Endodermal cell (in vitro differentiated cells): ENCODE measurements at regions not wholly inside any gene's neighbourhood (a gene's known extent, or its start where the extent isn't known, plus 50 kb on each side); places are given as distances from the start of the nearest gene placed in this dataset.

Experiments
- DNase-seq: peaks from one replicate; pipeline ENCODE4 v3.0.0-alpha.2; 2017
- H3K27ac ChIP-seq: 2 replicates; pipeline ENCODE4 v1.5.1; 2013; ENCODE audit warnings: mild to moderate bottlenecking, low read depth, low read length, moderate library complexity
- H3K27me3 ChIP-seq: 2 replicates; pipeline ENCODE4 v1.6.1; 2013; ENCODE audit warnings: mild to moderate bottlenecking, low read length, moderate library complexity; ENCODE audit not compliant: insufficient read depth, control insufficient read depth, poor library complexity, severe bottlenecking
- H3K36me3 ChIP-seq: 2 replicates; pipeline ENCODE4 v1.7.0; 2013; ENCODE audit warnings: mild to moderate bottlenecking, low read length, moderate library complexity; ENCODE audit not compliant: control insufficient read depth, insufficient read depth
- H3K4me1 ChIP-seq: one replicate; pipeline ENCODE4 v1.7.0; 2013; ENCODE audit warnings: low read length; ENCODE audit not compliant: control insufficient read depth, insufficient read depth
- H3K4me3 ChIP-seq: 2 replicates; pipeline ENCODE4 v1.5.1; 2013; ENCODE audit warnings: mild to moderate bottlenecking, low read length, moderate library complexity
- H3K9ac ChIP-seq: 2 replicates; pipeline ENCODE4 v1.6.1; 2013; ENCODE audit warnings: mild to moderate bottlenecking, low read length, moderate library complexity; ENCODE audit not compliant: poor library complexity, severe bottlenecking; ENCODE audit errors: extremely low read depth
- H3K9me3 ChIP-seq: 2 replicates; pipeline ENCODE4 v1.6.1; 2013; ENCODE audit warnings: mild to moderate bottlenecking, low read length, moderate library complexity; ENCODE audit not compliant: control insufficient read depth
- H3K27ac Mint-ChIP-seq: 2 replicates; pipeline ENCODE4 v1.8.0; 2020; ENCODE audit warnings: mixed read lengths
- H3K27me3 Mint-ChIP-seq: 2 replicates; pipeline ENCODE4 v1.8.0; 2021; ENCODE audit warnings: mild to moderate bottlenecking, mixed read lengths; ENCODE audit not compliant: insufficient read depth
- H3K36me3 Mint-ChIP-seq: 2 replicates; pipeline ENCODE4 v1.8.0; 2020; ENCODE audit warnings: low read depth, mixed read lengths
- H3K4me1 Mint-ChIP-seq: 2 replicates; pipeline ENCODE4 v1.8.0; 2020; ENCODE audit warnings: mixed read lengths
- H3K4me3 Mint-ChIP-seq: 2 replicates; pipeline ENCODE4 v1.8.0; 2020; ENCODE audit warnings: mild to moderate bottlenecking, moderate library complexity, mixed read lengths
- H3K9me3 Mint-ChIP-seq: 2 replicates; pipeline ENCODE4 v1.8.0; 2020; ENCODE audit warnings: mild to moderate bottlenecking, mixed read lengths
- CTCF ChIP-seq: fragments of 200-600 bp; sonication (generic); conservative IDR thresholded peaks from 2 replicates; pipeline ENCODE4 v1.5.0; 2021; ENCODE audit warnings: antibody characterized with exemption, mild to moderate bottlenecking
- WGBS, 2 experiments: methylation state at CpG; one replicate each; pipeline versions ENCODE4 v1.1.5 to v1.1.7; 2013; ENCODE audit warnings: missing lambda C conversion rate in 2 of 2, mixed read lengths in 1 of 2; ENCODE audit not compliant: insufficient coverage in 1 of 2, insufficient read length in 1 of 2; 5-methylcytosine and 5-hydroxymethylcytosine counted together

GRCh38 chr14:45907782-45908181 lies 654.8 kb upstream of the MIS18BP1 start:
- Histone ChIP-seq H3K27me3 (no peaks in the 10 kb centered on the region), H3K27ac (no peak overlapping the region), H3K36me3 (no peaks in the 10 kb centered on the region), H3K4me1 (no peaks in the 10 kb centered on the region), H3K9ac (no peak overlapping the region), H3K4me3 (no peak overlapping the region), H3K9me3 (peaks cover 8% of the 10 kb centered on the region)
- Mint-ChIP-seq H3K4me3 (no peak overlapping the region), H3K9me3 (no peaks in the 10 kb centered on the region), H3K4me1 (no peaks in the 10 kb centered on the region), H3K27me3 (no peaks in the 10 kb centered on the region), H3K27ac (no peak overlapping the region), H3K36me3 (no peaks in the 10 kb centered on the region)
- DNase-seq, result no peak
- no peak for TF ChIP-seq CTCF
- WGBS, 2 experiments, result no CpG with 5 or more reads among the region's 1 CpG

DNA sequence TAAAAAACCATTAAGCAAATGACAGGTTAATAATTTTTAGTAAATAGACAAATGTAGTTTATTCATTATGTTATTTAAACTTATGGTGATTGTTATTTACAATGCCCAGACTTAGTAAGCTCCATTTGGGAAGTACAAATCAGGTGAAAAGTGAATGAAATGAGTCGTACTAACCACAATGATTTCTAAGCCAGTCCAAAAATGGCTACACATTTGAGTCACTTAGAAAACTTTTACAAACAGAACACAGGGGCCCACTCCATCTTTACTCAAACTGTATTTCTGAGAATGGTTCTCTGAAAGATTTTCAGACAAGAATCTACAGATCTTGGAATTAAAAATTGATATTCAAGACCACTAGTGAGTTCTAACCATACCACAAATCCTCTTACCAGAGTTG lies 653.3 kb upstream of the MIS18BP1 start:
- H3K27me3 ChIP-seq, result no peaks in the 10 kb centered on the region
- no peak overlapping the region for H3K4me3 ChIP-seq
- H3K9me3 ChIP-seq, result peaks cover 8% of the 10 kb centered on the region
- 83 to 85% methylated on average over 1 of the region's 1 CpG for WGBS, 2 experiments
- H3K4me1 ChIP-seq, result no peaks in the 10 kb centered on the region
- no peaks in the 10 kb centered on the region for H3K36me3 ChIP-seq
- no peak for TF ChIP-seq CTCF
- no peaks in the 10 kb centered on the region for H3K4me1 Mint-ChIP-seq
- H3K9ac ChIP-seq, result no peak overlapping the region
- no peaks in the 10 kb centered on the region for H3K27me3 Mint-ChIP-seq
- DNase-seq, result no peak
- no peak overlapping the region for H3K27ac Mint-ChIP-seq
- no peak overlapping the region for H3K4me3 Mint-ChIP-seq
- H3K9me3 Mint-ChIP-seq, result no peaks in the 10 kb centered on the region
- H3K36me3 Mint-ChIP-seq, result no peaks in the 10 kb centered on the region
- no peak overlapping the region for H3K27ac ChIP-seq

DNA sequence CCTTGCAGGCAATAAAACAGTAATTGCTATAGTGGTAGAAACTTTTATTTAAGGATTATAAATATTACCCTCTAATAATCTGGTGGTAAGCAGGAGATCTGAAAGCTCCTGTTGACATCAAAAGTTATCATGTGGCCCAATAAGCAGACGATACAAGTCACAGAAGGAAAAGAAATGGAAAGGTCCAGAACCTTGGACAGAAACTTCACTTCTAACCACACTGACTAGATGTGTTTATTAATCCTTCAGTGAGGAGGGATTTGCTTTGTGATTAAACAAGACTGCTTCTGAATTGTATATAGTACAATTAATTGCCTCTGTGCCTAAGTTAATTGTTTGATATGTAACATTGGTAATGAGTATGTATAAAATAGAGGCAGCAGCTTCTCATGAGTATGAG lies 652.7 kb upstream of the MIS18BP1 start:
- H3K27me3 Mint-ChIP-seq, result no peaks in the 10 kb centered on the region
- no peaks in the 10 kb centered on the region for H3K36me3 ChIP-seq
- H3K4me3 ChIP-seq, result no peak overlapping the region
- DNase-seq, result no peak
- TF ChIP-seq CTCF, result no peak
- no peak overlapping the region for H3K9ac ChIP-seq
- no peaks in the 10 kb centered on the region for H3K4me1 ChIP-seq
- no peaks in the 10 kb centered on the region for H3K4me1 Mint-ChIP-seq
- 92% methylated on average over 1 of the region's 1 CpG; no CpG with 5 or more reads in 1 of the 2 experiments for WGBS, 2 experiments
- H3K27ac Mint-ChIP-seq, result no peak overlapping the region
- no peaks in the 10 kb centered on the region for H3K27me3 ChIP-seq
- H3K36me3 Mint-ChIP-seq, result no peaks in the 10 kb centered on the region
- H3K27ac ChIP-seq, result no peak overlapping the region
- H3K9me3 ChIP-seq, result peaks cover 6% of the 10 kb centered on the region
- H3K4me3 Mint-ChIP-seq, result no peak overlapping the region
- no peaks in the 10 kb centered on the region for H3K9me3 Mint-ChIP-seq
